ENCODE measurements at regions not wholly inside any gene's neighbourhood (a gene's known extent, or its start where the extent isn't known, plus 50 kb on each side); places are given as distances from the start of the nearest gene placed in this dataset.

- H3K27ac ChIP-seq: no peak overlapping the region
- no peak for TF ChIP-seq ZFX (IDR thresholded peaks at IDR 0.05; ENCODE audit: borderline replicate concordance)
- TF ChIP-seq, protein P1, sequence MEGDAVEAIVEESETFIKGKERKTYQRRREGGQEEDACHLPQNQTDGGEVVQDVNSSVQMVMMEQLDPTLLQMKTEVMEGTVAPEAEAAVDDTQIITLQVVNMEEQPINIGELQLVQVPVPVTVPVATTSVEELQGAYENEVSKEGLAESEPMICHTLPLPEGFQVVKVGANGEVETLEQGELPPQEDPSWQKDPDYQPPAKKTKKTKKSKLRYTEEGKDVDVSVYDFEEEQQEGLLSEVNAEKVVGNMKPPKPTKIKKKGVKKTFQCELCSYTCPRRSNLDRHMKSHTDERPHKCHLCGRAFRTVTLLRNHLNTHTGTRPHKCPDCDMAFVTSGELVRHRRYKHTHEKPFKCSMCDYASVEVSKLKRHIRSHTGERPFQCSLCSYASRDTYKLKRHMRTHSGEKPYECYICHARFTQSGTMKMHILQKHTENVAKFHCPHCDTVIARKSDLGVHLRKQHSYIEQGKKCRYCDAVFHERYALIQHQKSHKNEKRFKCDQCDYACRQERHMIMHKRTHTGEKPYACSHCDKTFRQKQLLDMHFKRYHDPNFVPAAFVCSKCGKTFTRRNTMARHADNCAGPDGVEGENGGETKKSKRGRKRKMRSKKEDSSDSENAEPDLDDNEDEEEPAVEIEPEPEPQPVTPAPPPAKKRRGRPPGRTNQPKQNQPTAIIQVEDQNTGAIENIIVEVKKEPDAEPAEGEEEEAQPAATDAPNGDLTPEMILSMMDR (IDR thresholded peaks at IDR 0.05): no peak
Observed at GRCh38 chr5:60526336-60526875, 173.6 kb downstream of the DEPDC1B start.

DNA sequence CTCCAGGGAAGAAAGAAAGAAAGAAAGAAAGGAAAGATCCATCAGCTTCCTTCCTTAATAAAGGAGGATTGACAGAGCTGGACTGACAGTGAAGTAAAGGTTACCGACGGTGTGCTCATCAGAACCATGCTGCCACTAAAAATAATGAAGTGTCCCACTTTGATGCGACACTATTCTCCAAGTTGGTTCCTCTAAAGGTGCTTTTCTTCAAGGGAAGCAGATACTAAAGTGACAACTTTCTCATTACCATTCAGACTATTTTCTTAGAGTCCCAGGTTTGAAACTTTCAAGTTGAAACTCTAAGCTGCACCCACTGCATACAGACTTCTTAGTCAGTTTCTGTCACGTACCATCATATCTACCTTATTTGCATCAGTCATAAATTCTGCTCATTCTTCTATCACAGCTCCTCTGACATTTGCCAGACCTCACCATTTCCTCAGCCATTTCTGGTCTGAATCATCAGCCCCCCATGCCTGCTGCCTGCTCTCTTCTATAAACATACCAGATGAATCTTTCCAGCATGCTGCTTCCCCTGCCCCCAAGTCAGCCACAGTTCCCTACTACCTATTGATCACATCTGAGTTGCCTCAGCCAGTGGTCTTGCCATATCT, 177.6 kb downstream of the DEPDC1B start:
- H3K27ac ChIP-seq: no peak overlapping the region
- TF ChIP-seq, protein P1 (IDR thresholded peaks at IDR 0.05): no peak
- TF ChIP-seq ZFX (IDR thresholded peaks at IDR 0.05; ENCODE audit: borderline replicate concordance): no peak

GRCh38 chr5:60521376-60522291, 178.3 kb downstream of the DEPDC1B start:
- H3K27ac ChIP-seq: 0 out of 2 replicates have a peak overlapping the region, but pooled peaks have one; percentile 18

GRCh38 chr5:60520451-60521227, 179.3 kb downstream of the DEPDC1B start:
- no peak for TF ChIP-seq ZFX (IDR thresholded peaks at IDR 0.05; ENCODE audit: borderline replicate concordance)
- TF ChIP-seq, protein P1 (IDR thresholded peaks at IDR 0.05): no peak
- H3K27ac ChIP-seq: peak overlapping the region; percentile 61; the same call in 1 of the 2 replicates

More at GRCh38 chr5:60521376-60522291, 178.3 kb downstream of the DEPDC1B start:
- TF ChIP-seq, protein P1 (IDR thresholded peaks at IDR 0.05): no peak
- no peak for TF ChIP-seq ZFX (IDR thresholded peaks at IDR 0.05; ENCODE audit: borderline replicate concordance)

DNA sequence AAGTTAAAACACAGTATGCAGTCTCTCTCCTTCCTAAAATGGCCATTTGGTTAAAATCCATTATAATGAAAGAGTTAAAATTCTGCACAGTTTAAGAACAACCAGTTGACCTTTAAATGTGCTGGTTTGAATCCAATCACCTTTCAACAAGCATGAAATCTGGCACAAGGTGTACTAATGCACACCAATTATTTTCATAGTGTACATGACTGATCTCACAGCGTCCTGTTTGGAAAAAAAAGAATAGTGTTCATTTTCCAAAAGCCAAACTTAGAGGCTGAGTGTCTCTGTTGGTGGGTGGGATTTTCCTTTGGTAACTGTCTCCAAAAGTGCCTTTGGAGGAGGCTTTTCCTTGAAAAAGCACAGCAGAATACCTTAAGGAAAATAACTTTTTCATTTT, 180.6 kb downstream of the DEPDC1B start:
- TF ChIP-seq, protein P1 (IDR thresholded peaks at IDR 0.05): no peak
- no peak for TF ChIP-seq ZFX (IDR thresholded peaks at IDR 0.05; ENCODE audit: borderline replicate concordance)
- peak overlapping the region; percentile 61 for H3K27ac ChIP-seq

DNA sequence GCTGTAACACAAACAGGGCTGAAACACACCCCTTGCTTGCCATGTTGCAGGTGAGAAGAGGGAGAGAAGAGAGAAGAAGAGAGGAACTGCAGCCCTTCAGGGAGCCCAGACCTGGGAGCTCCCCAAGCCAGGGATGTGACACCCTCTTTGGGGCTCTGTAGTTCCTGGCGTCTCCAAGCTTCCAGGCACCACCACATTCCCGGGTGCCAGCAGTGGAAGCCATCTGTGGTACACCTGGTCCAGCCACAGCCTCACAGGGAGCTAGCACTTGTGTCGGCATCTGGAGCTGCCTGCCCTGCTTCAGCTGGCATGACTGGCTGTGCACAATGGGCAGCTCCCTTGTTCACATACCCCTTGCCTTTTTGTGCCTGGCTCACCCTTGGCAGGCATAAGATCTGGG, 182.1 kb downstream of the DEPDC1B start:
- H3K27ac ChIP-seq: no peak overlapping the region
- no peak for TF ChIP-seq ZFX (IDR thresholded peaks at IDR 0.05; ENCODE audit: borderline replicate concordance)

GRCh38 chr5:60517094-60517694, 182.8 kb downstream of the DEPDC1B start:
- no peak overlapping the region for H3K27ac ChIP-seq
- TF ChIP-seq, protein P1 (IDR thresholded peaks at IDR 0.05): no peak
- no peak for TF ChIP-seq ZFX (IDR thresholded peaks at IDR 0.05; ENCODE audit: borderline replicate concordance)
